Caco-2 (cell line): ENCODE measurements at regions not wholly inside any gene's neighbourhood (a gene's known extent, or its start where the extent isn't known, plus 50 kb on each side); places are given as distances from the start of the nearest gene placed in this dataset.
A peak's percentile ranks its signal among the peaks of the same experiment; 100 is the strongest.
"Not testable (repeated sequence)": the region's sequence is repeated elsewhere in the genome, so short reads cannot be mapped to it uniquely, and the experiment has no call there.

Experiments
- BruUV-seq: library from RNA; stranded (reverse); fragments of 400-500 nt; replicated peaks from 2 replicates; lab custom pipeline; 2021; lab: Mats Ljungman, UMichigan
- CTCF ChIA-PET: fragments of 300-600 bp; sonication (Branson Sonifier 250); formaldehyde crosslinking; loops from one replicate; lab custom pipeline; 2022; ENCODE audit warnings: antibody characterized with exemption; lab: Charles Lee
- POLR2A ChIA-PET: fragments of 300-600 bp; sonication (Branson Sonifier 250); formaldehyde crosslinking; loops from one replicate; lab custom pipeline; 2022; ENCODE audit warnings: antibody characterized with exemption; lab: Charles Lee
- DNase-seq, 2 experiments: peaks; one replicate each; pipeline versions ENCODE4 v3.0.0 to v3.0.0-alpha.2; 2020 to 2022
- H3K27me3 ChIP-seq: replicated peaks from 2 replicates; pipeline ENCODE4 v1.6.0; 2011; ENCODE audit warnings: low read length; ENCODE audit not compliant: control insufficient read depth, insufficient read depth
- H3K36me3 ChIP-seq: 2 replicates; pipeline ENCODE4 v1.5.1; 2011; ENCODE audit warnings: low read length; ENCODE audit not compliant: control insufficient read depth, insufficient read depth
- H3K4me1 ChIP-seq: fragments of 250-450 bp; sonication (Bioruptor Pico); 2 replicates; pipeline ENCODE4 v1.5.1; 2020; ENCODE audit warnings: mild to moderate bottlenecking
- H3K4me3 ChIP-seq: 2 replicates; pipeline ENCODE4 v1.5.1; 2011; ENCODE audit warnings: low read depth, mild to moderate bottlenecking, control low read depth, low read length
- H3K9me3 ChIP-seq: fragments of 250-450 bp; sonication (Bioruptor Pico); 2 replicates; pipeline ENCODE4 v1.5.1; 2020; ENCODE audit warnings: mild to moderate bottlenecking, moderate library complexity
- H3K27ac Mint-ChIP-seq: one replicate; pipeline ENCODE4 v1.8.0; 2022; ENCODE audit warnings: mixed read lengths; ENCODE audit not compliant: unreplicated experiment
- H3K27me3 Mint-ChIP-seq: one replicate; pipeline ENCODE4 v1.8.0; 2022; ENCODE audit warnings: mixed read lengths; ENCODE audit not compliant: insufficient read depth, unreplicated experiment
- H3K36me3 Mint-ChIP-seq: one replicate; pipeline ENCODE4 v1.8.0; 2022; ENCODE audit warnings: mild to moderate bottlenecking, mixed read lengths; ENCODE audit not compliant: insufficient read depth, unreplicated experiment
- H3K4me1 Mint-ChIP-seq: one replicate; pipeline ENCODE4 v1.8.0; 2022; ENCODE audit warnings: low read depth, mixed read lengths; ENCODE audit not compliant: unreplicated experiment
- H3K4me3 Mint-ChIP-seq: one replicate; pipeline ENCODE4 v1.8.0; 2022; ENCODE audit warnings: mild to moderate bottlenecking, moderate library complexity, mixed read lengths; ENCODE audit not compliant: unreplicated experiment
- H3K9me3 Mint-ChIP-seq: one replicate; pipeline ENCODE4 v1.8.0; 2022; ENCODE audit warnings: mixed read lengths; ENCODE audit not compliant: unreplicated experiment
- intact Hi-C: fragments of 100-400 bp; cut with micrococcal nuclease; formaldehyde crosslinking; loops from one replicate; pipeline ENCODE4 v1.10.0; 2022; ENCODE audit not compliant: unreplicated experiment

DNA sequence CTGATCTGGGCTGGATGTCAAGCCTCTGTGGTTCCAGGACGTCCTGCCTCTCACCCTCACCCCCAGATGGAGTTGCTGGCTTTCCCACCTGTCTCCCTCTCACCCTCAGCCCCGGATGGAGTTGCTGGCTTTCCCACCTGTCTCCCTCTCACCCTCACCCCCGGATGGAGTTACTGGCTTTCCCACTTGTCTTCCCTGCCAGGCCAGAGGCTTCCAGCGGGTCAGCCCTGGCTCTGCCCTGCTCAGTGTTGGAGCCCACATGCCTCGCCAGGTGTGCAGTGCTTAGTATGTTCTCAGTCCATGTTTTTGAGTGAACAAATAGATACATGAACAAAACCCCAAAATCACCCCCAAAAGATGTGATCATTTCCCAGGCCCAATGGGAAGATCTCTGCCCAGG, 127.6 kb downstream of the LRRC37A3 start:
- DNase-seq, H3K27me3 ChIP-seq, H3K4me3 Mint-ChIP-seq, H3K4me3 ChIP-seq, BruUV-seq, H3K9me3 ChIP-seq, H3K9me3 Mint-ChIP-seq, H3K27ac Mint-ChIP-seq, H3K36me3 ChIP-seq, CTCF ChIA-PET, POLR2A ChIA-PET, intact Hi-C loops, H3K27me3 Mint-ChIP-seq: not testable (repeated sequence)
- peaks cover 12% of the 10 kb centered on the region for H3K4me1 ChIP-seq
- peaks cover 18% of the 10 kb centered on the region for H3K4me1 Mint-ChIP-seq
- peaks cover 20% of the 10 kb centered on the region for H3K36me3 Mint-ChIP-seq

DNA sequence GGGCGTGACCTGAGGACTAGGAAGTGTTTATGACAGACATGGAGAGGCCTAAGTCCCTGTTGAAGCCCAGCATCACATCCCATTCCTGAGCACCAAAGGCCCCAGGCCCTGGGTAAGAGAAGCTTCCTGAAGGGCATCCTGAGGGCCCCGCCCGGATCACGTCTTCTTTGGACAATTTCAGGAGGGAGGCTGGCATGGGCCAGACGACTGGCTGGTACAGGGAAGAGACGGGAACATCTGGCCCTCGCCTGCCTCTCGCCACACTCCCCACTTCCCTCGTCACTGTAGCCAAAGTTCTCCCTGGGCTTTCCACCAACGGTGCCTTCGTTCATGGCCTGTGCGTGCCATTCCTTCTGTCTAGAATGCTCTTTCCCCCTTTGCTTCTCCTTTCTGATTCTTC, 128.1 kb downstream of the LRRC37A3 start:
- H3K27me3 ChIP-seq, H3K27ac Mint-ChIP-seq, H3K4me3 ChIP-seq, CTCF ChIA-PET, BruUV-seq, H3K9me3 ChIP-seq, H3K36me3 ChIP-seq, H3K9me3 Mint-ChIP-seq, POLR2A ChIA-PET, intact Hi-C loops, H3K27me3 Mint-ChIP-seq, H3K4me3 Mint-ChIP-seq: not testable (repeated sequence)
- H3K4me1 ChIP-seq: peaks cover 13% of the 10 kb centered on the region
- DNase-seq: peak in 1 of 2 experiments; percentile 19
- Mint-ChIP-seq H3K4me1 (peaks cover 19% of the 10 kb centered on the region), H3K36me3 (peaks cover 17% of the 10 kb centered on the region)

DNA sequence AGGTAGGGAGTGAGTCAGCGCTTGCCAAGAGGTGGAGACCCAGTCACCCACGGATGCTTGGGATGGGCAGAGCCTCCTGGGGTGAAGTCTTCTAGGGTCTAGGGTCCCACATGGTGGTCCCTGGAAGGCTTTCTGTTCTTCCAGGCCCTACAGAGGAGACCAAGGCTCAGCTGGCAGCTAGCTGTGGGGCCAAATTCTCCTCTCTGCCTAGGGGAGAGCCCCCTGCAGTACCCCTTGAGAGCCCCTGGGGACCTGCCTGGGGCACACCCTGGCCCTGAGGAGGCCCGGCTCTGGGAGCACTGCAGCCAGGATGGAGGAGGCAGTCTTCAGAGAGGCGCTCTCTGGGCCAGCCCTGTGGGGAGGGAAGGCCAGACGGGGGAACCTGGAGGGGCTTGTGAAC, 128.6 kb upstream of the SMURF2 start:
- intact Hi-C loops, DNase-seq, CTCF ChIA-PET, H3K36me3 ChIP-seq, H3K27me3 ChIP-seq, POLR2A ChIA-PET, H3K4me3 ChIP-seq, H3K9me3 Mint-ChIP-seq, H3K27ac Mint-ChIP-seq, BruUV-seq, H3K4me3 Mint-ChIP-seq, H3K27me3 Mint-ChIP-seq, H3K9me3 ChIP-seq: not testable (repeated sequence)
- H3K4me1 ChIP-seq: peaks cover 13% of the 10 kb centered on the region
- Mint-ChIP-seq H3K36me3 (peaks cover 12% of the 10 kb centered on the region), H3K4me1 (peaks cover 19% of the 10 kb centered on the region)

DNA sequence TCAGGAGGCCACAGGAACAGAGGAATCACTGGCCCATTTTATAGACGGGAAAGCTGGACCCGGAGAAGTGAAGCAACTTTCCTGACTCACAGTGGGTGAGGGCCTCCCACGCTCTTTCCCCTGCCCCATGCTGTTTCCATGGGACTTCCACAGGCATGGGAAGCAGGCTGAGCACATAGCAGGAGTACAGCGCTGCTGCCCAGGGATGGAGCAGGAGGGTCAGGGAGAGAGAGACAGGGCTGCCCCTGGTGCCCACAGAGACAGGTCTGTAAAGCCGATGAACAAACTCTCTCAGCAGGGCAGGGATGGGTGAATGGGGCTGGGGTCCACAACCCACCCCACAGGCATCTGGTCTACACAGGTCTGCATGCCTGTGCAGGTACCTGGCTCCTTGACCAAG, 128.1 kb upstream of the SMURF2 start:
- H3K4me1 Mint-ChIP-seq: peaks cover 19% of the 10 kb centered on the region

DNA sequence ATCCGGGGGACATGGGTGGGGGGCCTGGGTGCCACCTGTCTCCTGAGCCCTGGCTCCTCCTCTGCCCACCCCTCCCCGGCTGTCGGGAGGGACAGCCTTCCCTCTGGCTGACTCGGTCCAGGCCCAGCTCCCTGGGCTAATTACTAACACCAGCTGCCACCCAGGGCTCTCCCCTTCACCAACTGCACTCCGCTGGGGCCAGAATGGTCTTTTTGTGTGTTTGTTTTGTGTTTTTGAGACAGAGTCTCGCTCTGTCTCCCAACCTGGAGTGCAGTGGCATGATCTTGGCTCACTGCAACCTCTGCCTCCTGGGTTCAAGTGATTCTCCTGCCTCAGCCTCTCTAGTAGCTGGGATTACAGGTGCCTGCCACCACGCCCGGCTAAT, 126.9 kb upstream of the SMURF2 start:
- H3K27me3 ChIP-seq, H3K27ac Mint-ChIP-seq, intact Hi-C loops, H3K36me3 ChIP-seq, H3K4me3 ChIP-seq, H3K27me3 Mint-ChIP-seq, H3K4me3 Mint-ChIP-seq, BruUV-seq, H3K9me3 Mint-ChIP-seq, POLR2A ChIA-PET, CTCF ChIA-PET, H3K9me3 ChIP-seq: not testable (repeated sequence)
- DNase-seq: peak in 1 of 2 experiments; percentile 20
- H3K4me1 Mint-ChIP-seq: peaks cover 12% of the 10 kb centered on the region
- H3K36me3 Mint-ChIP-seq: peaks cover 17% of the 10 kb centered on the region
- peaks cover 13% of the 10 kb centered on the region for H3K4me1 ChIP-seq

More for the DNA sequence above, 128.1 kb upstream of the SMURF2 start:
- H3K36me3 ChIP-seq, H3K27me3 Mint-ChIP-seq, H3K9me3 ChIP-seq, H3K9me3 Mint-ChIP-seq, DNase-seq, H3K27ac Mint-ChIP-seq, POLR2A ChIA-PET, intact Hi-C loops, H3K27me3 ChIP-seq, BruUV-seq, H3K4me3 Mint-ChIP-seq, H3K4me3 ChIP-seq, CTCF ChIA-PET: not testable (repeated sequence)
- H3K4me1 ChIP-seq: peaks cover 13% of the 10 kb centered on the region
- H3K36me3 Mint-ChIP-seq: peaks cover 12% of the 10 kb centered on the region
